A172 (cell line): ENCODE measurements at regions not wholly inside any gene's neighbourhood (a gene's known extent, or its start where the extent isn't known, plus 50 kb on each side); places are given as distances from the start of the nearest gene placed in this dataset.

Experiments
- DNase-seq: peaks from one replicate; pipeline ENCODE4 v3.0.0-alpha.2; 2015; ENCODE audit warnings: low spot score

DNA sequence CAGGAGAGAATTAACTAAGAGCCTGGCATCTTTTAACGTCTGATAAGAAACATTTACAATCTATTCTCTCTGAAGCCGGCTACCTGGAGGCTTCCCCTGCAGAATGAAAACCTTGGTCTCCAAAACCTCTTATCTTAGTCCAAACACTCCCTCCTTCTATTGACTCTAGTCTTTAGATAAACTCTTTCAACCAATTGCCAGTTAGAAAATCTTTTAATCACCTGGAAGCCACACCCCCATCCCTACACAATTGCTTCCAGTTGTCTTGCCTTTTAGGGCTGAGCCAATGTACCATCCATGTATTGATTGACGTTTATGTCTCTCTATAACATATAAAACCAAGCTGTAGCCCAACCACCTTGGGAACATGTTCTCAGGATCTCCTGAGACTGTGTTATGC lies 1343.1 kb upstream of the C9orf72 start:
- DNase-seq: no peak

DNA sequence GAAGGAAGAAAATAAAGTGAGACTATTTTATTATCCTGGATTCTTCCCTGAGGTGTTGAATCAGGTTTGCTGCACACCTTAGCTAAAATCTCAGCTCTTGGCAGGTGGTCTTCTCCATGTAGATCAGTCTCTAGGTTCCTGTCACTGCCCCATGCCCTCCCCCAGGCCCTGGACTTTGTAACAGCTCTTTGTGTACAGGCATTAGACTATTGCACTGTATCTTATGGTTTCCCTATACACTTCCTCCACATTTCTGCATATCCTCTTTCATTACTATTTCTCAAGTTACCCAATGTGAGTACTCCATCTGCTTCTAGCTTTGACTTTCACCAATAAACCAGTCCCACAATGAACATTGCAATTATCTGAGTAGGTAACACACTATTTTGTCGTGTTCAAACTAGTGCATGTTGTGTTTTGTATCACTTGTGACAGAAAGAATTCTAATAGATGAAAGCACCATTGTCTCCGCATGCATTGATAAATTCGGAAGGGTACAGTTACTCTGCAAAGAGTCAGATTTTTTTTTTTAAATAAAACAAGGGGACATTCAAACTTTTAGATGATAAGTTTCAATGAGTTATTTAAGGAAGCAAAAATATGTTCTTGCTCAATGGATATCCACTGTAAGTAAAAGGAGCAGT lies 1348.7 kb upstream of the C9orf72 start:
- no peak for DNase-seq

DNA sequence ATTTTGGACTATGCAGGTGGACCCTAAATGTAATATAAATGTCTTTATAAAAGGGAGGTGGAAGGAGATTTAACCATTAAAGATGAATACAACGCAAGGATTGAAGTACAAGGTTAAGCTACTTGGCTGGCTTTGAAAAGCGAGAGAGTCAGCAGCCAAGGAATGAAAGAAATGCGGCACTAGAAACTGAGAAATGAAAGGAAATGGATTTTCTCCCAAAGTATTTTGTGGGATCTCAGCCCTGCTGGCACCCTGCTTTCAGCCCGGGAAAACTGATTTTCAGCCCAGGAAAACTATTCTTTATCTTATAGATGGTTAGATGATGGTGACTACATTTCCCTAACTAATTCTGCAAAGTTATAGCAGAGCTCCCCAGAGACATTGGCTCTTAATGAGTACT lies 1349.6 kb upstream of the C9orf72 start:
- no peak for DNase-seq

DNA sequence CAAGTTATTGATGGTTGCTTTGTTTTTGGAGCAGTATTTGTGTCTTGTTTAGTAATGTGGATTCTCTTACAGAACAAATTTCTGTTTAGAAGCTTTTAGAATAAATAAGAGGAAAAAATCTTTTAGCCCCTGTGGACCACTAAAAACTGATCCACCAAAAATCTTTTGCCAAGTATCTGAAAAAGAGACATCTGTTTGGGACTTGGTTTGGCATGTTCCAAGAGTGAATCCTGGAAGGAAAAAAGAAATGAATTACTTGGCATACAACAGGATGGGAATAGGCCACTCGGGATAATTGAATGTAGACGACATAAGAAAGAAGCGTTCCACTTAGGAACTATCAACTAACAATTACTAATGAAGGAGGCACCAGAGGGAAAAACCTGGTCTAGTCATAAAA lies 1350.1 kb upstream of the C9orf72 start:
- DNase-seq: no peak

DNA sequence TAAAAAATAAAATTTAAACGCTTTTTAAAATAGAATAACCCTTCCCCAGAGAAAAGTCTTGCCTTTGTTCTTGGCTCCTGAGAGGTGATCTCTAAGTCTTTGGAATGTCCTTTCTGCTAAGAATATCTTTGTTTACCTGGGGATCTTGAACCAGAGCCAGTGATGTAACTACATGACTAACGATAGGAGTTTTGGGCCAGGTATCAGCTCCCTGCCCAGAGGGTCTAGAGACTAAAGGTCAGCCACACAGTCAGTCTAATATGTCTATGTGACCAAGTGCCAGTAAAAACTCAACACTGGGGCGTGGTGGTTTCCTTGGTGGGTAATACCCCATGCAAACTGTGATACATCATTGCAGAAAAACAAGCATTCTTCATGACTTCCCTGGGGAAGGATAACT lies 1351.9 kb upstream of the C9orf72 start:
- no peak for DNase-seq

DNA sequence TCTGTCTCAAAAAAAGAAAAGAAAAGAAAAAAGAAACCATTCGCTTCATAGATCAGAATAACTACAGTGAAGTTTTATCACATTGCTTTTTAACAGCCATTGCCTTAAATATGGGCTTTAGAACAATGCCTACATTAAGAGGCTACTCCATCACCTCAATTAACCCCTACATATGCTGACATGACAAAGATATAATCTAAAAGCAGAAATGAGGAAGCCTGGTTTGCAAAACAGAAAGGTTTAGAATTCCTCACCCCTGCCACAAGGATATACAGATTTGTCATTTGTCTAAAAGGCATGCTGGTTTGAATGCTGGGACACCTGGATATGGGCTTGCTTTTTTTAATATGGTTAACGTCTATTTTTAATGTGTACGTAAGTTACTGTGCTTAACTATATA lies 1353.0 kb upstream of the C9orf72 start:
- DNase-seq: no peak

DNA sequence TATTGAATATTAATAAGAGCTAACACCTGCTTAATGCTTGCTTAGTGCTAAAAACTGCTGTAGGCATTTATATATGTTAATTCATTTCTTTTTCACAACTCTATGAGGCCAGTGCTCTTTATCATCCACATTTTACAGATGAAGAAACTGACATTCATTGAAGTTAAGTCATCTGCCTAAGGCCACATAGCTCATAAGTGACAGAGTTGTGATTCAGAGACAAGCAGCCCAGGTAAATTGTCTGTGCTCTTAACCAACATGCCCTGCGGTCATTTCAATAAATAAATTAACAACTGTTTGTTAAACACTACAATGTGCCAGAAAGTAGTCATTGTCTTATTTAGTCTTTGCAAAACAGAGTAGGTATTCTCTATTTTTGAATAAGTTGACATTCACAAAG lies 1354.4 kb upstream of the C9orf72 start:
- DNase-seq: no peak

DNA sequence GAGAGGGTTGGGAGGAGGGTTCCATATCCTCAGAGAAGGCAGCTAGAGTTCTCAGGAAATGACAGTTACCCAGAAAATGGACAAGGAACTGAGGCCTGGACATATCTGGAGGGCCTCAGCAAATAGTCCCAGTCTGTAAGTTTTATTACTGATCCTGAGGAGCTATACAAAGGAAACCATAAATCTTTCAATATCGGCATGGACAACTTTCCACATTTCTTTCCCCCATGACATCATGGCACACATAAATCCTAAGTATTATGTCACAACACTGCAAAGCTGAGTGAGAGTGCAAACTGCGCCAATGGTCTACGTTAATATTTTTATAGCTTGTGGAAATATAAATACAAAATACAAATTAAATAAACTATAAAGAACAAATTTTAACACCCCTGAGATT lies 1356.2 kb upstream of the C9orf72 start:
- no peak for DNase-seq

DNA sequence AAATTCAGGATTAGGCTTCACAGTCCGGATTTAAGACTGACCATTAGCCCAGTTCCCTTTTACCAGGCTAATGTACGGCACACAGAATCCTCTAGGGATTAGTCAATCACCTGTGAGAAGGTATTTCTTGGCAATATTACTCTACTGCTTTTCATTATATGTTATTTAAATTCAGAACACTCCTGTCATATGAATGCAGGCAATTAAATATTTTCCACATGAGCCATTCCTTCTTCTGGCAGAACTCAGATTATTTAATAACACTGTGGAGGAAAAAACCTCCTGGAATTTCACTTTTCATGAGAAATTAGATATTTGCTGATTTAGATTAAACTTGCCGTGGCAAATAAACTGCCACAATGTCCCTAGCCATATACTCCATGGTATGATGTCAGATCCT lies 1357.5 kb upstream of the C9orf72 start:
- DNase-seq: no peak

DNA sequence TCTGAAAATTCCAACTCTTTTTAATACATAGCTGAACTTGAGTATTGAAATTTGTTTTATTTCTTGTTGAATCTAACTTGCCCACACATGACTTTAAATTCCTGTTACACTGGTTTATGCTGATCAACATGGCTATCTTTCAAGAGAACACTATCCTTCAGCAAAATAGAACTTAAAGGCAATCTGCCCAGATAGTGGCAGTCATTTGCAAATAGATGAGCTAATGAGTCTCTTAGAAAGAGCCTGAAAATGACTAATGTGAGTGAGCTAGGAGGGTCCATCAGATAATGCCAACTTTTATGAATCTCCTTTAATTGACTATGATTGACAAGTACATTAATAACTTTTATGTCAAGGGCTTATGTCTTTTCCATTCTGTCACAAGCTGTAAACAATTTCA lies 1360.8 kb upstream of the C9orf72 start:
- DNase-seq: no peak

DNA sequence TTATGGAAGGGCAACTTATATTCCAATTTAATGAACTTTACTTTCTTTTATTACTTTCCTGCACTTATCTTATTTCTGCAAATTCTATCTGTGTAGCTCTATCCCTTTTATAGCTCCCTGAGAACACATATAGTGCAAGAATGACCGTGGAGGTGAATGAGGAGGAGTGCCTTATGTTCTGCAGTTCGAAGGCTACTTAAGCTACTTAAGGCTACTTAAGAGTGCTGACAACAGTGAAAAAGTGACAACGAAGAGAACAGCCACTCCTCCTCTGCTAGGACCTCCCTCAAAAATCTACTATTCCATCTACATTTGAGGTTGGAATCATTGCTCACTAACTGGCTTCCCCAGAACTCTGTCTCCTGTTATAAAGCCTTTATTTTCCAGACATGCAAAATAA lies 1365.7 kb upstream of the C9orf72 start:
- no peak for DNase-seq

DNA sequence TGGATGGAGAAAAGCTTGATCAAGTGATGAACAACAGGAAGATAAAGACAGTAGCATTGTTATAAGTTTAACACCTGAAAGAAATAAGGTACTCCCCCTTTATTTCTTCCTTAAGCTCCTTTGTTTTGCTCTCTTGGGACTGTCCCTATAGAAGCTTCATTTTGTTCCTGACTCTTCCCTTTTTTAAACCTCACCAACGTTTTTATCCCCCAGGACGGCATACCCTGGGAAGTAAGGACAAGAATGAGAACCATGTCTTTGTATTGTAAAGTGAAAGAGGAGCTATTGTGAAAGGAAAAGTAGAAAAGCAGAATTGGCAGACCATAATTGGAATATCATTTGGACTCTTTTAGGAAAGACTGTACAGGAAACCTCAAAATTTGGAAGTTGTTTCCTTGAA lies 1368.6 kb upstream of the C9orf72 start:
- DNase-seq: no peak

DNA sequence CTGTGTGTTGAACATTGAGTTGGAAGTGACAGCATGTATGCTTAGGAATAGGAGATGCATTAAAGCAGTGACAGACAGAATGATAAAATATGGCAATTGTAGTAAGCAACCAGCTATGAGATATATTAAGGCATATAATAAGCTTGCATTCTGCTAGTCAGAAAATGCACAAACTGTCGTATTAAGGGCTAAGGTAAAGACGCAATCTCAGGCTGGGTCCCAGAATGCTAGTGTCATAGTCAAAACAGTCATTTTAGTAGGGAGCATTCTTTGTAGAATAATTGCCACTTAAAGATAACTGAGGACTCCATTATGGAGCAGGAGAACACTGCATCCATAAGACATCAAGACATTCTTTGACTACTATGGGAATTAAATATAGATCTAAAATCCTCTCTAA lies 1369.7 kb upstream of the C9orf72 start:
- no peak for DNase-seq

DNA sequence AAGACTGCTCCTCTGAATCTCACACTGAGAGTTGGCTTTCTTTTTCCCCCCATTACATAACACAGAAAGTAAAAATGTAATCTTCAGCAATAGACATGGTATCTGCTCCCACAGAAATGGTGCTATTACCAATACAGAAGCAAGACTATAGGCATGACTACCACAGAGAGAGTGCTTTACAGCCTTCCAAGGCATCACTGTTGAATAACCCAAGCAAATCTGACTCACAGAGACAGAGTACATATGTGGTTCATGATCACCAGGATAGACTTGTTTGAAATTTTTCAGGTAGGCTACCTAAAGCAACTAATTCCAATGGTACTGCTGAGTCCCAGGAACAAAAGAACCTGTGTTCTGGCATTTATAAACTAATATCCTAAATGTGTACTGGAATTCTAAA lies 1373.4 kb upstream of the C9orf72 start:
- no peak for DNase-seq

DNA sequence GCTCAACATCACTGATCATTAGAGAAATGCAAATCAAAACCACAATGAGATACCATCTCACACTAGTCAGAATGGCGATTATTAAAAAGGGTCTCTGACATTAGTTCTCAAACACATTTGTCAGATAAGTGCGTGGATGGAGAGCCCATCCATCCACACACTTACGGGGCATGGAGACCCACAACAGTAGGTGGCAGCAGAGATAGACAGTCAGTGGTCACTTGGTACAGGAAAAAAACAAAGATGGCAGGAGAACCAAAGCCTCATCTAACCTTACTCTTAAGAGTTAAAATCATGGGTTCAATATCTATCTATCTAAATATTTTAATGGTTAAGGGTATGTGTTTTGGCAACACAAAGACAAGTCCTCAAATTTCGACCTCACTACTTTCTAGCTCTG lies 1378.7 kb upstream of the C9orf72 start:
- DNase-seq: peak; percentile 5

DNA sequence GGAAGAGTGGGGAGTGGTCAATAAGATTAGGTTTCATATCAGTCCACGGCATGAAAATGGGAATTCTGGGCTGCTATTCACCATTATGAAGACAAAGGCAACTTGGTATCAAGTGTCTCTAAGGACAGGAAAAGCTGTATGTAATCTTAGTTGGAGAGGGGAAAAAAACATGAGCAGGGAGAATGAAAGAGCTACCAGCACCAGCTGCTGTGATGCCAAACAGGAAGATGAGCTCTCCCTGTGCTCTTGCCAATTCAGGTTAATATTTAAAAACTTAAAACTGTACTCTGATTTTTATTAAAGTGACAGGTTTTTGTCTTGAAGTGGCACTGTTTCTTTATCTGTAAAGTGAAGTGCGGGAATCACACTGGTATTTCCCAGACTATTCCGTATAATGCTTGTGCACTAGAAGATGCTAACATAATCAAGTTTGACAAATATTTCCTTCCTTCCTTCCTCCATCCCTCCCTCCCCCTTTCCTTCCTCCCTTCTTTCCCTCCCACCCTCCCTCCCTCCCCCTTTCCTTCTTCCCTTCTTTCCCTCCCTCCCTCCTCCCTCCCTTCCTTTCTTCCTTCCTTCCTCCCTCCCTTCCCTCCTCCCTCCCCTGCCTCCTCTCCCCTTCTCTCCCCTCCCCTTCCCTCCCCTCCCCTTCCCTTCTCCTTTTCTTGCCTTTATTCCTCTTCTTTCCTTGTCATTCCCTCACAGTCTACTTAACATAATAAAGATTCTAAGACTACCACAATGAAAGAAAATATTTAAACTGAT lies 1383.0 kb upstream of the C9orf72 start:
- DNase-seq: no peak

DNA sequence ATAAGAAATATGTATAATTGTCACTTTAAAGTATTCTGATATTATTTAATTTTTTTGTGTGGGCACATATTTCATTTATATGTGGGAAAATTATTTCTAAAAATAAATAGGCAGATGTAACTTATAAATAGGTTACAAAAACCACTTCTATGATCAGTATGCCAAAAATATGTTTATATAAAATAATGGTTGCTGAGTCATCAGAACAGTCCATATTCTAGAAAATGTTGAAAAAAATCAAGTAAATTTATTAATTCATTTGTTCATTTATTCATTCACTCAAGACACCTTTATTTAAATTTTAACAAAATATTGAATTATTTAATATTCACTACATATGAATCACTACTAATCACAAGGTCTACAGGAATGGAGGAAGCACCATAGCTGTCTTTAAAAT lies 1387.3 kb upstream of the C9orf72 start:
- DNase-seq: no peak

DNA sequence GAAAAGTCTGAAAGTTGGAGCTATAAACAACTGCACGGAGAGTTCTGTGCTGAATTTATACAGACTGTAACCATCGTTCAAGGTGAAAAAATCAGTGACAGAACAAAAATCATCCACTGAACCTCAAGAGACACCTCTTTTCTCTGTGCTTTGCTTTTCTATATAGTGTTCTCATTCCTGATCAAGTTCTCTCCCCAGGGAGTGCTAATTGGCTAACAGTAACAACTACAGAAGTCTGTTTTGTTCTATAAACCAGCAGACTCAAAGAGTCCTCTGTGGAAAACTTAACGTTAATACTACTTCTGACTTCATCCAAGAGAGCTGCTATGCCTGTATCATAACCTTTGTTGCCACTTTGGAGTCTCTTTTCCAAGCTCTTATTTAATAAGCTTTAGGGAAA lies 1388.3 kb upstream of the C9orf72 start:
- no peak for DNase-seq

DNA sequence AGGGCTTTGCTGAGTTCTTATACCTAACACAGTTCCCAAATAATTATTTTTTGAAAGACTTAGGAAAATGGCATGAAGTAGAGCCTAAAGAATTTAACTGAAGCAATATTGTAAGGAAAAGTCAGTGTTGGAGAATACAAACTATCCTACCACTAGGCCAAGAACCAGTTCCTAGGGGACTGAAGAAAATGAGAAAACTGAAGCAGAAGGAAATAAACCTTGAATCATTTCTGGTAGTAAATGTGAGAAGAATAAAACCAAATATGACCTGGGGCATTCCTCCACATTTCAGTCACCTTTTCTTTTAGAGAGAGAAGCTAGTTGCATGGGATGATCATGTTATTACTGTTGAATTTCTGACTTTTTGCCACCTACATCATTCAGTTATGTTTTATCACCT lies 1393.9 kb upstream of the C9orf72 start:
- no peak for DNase-seq

DNA sequence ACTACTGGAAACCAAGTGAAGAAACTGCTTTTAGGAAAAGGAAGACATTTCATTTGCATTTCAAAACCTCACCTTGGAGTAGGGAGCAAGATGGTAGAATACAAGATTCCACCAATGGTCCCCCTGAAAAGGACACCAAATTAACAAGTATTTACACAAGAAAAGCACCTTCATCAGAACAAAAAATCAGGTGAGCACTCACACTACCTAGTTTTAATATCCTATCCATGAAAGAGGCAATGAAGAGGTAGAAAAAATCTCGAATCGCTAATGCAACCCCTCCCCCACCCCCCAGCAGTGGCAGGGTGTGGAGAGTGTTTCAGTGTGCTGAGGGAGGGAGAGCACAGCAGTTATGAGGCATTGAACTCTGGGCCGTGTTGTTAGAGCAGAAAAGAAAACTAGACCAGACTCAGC lies 1397.0 kb upstream of the C9orf72 start:
- no peak for DNase-seq

DNA sequence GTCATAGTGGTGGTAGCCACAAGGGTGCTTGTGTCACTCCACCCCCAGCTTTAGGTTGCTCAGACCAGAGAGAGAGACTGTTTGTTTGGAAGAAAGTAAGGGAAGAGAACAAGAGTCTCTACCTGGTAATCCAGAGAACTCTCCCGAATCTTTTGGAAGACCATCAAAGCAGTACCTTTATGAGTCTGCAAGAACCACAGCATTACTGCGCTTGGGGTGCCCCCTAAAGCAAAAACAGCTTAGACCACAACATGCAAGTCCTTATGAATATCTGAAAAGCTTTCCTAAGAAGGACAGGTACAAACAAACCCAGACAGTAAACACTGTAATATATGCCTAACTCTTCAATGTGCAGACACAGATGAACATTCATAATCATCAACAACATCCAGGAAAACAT lies 1398.6 kb upstream of the C9orf72 start:
- DNase-seq: no peak

DNA sequence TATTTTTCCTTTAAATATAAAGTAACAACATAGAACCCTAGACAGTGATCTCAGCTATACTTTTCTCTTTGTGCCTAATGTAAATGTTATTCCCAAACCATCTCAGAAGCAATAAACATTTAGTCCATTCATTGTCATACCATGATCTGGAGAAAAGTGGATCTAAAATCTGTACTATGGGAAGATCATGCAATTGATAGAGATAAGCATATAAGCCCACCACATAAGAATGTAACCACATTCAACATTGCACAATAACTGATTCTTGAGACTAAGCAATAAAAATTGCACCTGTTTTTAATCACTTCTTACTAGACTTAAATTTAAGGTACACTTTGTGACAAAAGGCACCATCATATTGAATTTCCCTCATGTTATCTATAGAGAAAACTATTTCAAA lies 1403.0 kb upstream of the C9orf72 start:
- DNase-seq: no peak

DNA sequence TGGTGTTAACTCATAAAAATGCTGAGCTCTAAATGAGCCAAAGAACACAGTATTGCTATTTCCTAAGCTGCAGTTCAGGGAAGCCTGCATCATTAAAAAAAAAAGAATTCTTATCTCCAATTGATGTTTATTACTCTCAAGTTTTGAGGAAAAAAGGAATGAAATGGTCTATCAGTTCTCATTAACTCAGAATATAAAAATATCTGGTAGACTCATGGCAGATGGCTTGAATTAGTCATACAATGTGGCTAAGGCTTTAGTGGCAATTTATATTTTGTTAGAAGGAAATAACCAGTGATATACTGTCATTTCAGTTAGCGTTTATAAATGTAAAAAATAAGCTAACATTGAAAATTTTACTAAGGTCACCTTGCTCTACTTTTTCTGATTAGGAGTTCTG lies 1403.4 kb upstream of the C9orf72 start:
- no peak for DNase-seq

DNA sequence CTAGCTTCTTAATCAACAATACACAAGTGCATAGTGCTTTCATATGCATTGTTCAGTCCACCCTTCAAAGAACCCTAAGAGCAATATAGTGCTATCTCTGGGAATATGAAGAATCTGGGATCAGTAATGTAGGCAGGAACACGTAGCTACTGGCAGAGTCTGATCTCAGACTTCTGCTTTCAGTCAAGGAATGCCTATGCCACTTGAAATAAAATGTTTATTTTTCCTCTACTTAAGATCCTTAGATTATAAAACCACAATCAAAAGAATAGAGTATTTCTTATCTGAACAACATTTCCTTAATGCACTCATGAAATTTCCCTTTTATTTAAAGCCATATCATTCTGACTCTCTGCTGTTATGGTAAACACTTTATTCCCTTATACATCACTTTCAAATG lies 1407.8 kb upstream of the C9orf72 start:
- DNase-seq: peak; percentile 19
